HG03064 (cell line): ENCODE measurements at regions not wholly inside any gene's neighbourhood (a gene's known extent, or its start where the extent isn't known, plus 50 kb on each side); places are given as distances from the start of the nearest gene placed in this dataset.
A peak's percentile ranks its signal among the peaks of the same experiment; 100 is the strongest.

Experiments
- ATAC-seq: cut with Tn5 transposase; IDR thresholded peaks from one replicate; pipeline ENCODE4 v1.9.1; 2021; ENCODE audit warnings: low read depth; ENCODE audit not compliant: unreplicated experiment

DNA sequence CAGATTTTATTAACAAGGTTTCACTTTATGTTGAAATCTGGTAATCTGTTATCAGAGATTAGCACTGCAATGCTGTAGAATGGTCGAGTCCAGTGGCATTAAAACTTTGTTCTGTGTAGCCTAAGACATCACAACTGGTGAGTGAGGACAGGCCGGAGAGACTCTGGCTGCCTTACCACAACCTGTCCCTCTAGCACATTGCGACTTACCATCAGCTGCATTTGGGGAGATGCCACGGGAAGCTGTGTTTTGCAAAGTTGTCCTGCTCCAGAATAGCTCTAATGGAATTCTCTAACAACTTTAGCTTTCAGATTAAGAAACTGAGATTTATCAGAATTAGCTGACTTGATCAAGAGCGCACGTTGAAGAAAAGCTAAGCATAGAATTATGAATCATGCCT lies 493.3 kb downstream of the MAFB start:
- no peak for ATAC-seq

DNA sequence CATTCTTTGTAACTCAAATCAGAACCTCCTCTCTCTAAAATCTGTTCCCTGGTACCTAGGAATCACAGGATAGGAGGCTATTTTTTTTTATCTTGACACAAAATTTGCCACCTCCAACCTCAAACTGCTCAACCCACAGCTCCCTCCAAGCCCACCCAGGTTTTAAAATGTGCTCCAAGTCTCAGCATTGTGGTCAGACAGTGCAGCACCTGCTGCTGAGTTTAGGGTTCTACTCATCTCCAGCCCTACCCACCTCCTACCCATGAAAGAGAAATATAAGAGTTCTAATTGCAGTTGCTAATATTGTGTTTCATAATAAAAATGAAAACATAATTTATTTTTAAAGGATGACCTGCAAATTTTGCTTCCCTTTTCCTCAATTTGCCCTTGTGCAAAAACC lies 496.5 kb downstream of the MAFB start:
- no peak for ATAC-seq

DNA sequence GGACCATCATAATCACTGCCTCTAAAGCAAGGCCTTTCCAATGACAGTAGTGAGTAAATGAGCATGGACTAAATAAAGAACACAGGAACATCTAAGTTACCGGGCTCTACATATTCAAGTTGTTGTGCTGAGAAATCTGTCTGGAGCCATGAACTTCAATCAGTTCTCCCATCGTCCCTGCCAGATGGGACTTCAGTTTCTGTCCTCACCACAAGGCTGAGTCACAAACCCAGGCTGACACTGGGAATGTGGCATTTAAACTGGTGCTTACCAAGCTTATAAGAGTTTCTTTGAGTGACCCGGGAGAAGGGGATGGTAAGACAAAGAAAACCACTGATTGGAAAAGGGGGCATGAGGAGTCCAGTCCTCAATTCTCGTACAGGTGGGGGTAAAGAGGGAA lies 497.0 kb downstream of the MAFB start:
- no peak for ATAC-seq

DNA sequence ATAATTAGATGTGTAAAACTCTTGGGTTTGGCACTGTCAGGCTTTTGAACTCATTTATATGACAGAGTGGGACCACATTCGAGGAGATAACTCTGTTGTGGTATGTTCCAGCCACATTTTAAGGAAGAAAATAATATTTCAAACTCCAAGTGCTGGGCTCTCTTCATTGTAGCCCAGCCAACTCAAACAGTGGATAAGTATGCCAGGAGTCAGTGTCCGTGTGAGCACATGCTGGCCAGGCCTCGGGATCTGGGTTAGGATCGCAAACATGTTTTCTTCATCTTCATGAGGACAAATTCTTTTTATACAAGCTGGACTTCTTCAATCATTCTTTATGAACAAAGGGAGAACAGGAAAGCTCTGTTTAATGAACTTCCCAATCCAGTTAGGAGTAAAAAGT lies 497.5 kb downstream of the MAFB start:
- no peak for ATAC-seq

DNA sequence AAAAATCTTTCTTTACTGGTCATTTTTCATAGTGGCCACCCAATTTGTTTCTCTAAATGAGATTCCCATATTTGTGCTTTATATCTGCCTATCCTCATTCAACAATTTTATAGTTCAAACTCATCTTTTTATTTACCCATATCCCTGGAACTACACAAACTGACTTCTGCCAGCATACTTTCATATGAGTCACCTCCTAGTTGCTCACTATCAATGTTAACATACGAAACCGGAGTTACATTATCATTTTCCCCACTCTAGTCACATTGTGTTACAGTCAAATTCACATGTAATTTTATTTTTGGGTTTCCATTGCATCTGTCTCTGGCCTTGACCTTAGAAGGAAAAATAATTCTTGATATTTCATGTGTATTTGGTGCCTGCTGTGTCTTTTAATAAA lies 499.4 kb downstream of the MAFB start:
- ATAC-seq, result no peak

DNA sequence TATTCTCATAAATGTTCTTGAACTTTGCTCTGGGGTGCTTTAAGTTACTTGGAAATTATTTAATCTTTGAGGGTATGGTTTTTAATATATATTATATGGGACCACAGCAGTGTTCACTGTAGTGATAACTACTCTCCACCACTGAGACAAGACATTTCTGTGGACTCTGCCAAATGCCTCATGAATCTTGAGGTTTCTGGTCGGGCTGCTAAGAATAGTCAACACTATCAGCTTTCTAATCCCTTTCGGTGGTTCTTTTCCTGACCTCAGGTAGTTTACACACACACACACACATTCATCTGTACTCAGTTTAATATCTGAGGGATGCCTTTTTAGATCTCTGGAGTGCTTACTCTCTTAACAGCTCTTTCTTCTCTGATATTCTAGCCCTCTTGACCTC lies 500.7 kb downstream of the MAFB start:
- no peak for ATAC-seq

DNA sequence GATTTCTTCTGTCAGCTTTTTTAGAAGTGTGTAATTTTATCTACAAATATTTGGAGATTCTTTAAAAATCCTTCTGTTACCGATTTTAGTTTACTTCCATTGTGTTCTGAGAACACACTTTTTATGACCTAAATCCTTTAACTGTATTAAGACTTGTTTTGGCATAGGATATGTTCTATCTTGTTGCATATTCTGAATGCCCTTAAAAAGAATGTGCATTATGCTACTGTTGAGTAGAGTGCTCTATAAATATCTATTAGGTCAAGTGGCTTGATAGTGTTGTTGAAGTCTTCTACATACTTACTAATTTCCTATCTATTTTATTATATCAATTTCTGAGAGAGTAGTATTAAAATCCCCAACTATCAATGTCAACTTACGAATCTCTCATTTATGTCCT lies 502.2 kb downstream of the MAFB start:
- ATAC-seq, result no peak

DNA sequence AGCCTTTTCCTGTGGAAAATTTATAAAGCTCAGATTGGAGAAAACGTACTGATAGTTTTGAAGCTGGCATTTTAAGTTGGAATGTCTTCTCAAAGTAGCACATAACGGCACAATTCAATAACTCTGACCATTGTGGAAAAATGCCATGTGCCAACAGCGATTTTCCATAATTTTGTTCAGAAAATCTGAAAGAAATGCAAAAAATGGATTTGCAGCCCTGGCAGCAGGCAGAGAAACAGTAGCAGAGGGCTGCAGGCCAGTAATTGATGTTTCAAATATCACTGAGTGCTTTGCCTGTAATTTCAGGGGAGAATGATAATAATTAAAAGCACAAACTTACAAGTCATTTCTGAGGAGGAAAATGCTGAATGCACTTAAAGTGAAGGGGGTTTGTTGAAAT lies 507.4 kb downstream of the MAFB start:
- no peak for ATAC-seq

DNA sequence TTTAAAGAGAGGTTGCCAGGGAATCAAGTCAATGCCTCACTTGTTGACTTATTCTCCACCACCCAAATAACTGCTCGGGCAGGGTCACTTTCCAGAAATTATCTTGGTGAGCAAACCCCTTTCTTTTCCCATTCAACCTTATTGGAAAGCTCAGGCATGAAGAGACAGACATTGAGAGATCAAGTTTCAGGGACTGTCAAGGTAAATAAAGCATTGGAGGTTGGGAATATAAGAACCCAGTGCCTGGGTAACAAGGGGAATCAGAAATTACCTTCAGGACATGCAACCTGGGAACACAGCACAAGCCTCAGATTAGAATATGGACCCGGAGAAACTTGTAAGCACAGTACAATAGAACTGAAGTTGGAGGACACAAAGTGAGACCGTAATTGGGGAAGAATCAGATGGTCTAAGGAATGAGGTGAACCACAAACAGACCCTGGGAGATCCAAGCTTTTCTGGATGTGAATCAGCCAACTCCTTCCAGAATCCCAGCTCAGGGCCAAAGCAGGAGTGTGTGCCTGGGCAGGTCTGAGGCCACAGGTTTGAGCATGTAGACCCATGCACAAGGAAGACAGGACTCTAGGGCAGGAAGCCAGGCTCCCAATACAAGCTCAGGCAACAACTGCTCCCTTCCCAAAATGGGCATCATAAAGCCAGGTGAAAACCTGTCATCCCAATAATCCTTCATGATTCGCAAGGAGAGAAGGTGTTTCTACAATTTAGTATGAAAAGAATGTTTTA lies 512.8 kb downstream of the MAFB start:
- ATAC-seq, result no peak

DNA sequence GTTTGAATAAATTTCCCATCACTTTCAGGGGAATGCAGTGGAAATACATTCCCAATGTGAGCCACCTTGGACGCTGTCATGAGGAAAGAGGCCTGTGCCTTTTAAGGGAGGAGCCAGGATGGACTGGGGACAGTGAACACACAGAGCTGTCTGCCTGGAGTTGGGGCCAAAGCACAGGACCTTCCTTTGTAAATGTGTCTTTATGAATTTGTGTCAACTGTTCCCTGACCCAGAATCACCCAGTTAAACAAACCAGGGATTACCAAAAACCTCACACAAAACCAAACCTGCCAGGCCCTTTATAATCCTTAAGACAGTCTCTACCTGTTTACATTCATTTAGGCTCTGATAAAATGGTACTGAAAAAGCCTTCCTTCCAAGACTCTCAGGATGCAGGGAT lies 513.7 kb downstream of the MAFB start:
- no peak for ATAC-seq

DNA sequence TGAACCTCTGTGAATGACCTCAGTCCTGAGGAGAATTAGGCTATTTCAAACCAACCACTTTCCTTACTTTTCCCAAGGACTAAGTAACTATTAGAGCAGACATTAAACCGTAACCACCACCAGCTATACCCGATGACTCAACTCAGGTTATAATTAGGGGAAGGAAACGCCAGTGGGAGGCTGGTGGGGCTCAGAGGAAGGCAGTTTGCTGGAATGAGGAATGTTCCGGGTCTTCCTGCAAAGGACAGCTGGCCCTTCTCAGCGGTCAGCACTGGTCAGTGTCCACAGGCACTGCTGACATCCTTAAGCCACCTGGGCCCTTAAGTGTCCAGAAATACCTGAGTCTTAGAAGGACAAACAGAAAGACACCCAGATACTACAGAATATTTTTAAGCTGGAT lies 515.2 kb downstream of the MAFB start:
- no peak for ATAC-seq

DNA sequence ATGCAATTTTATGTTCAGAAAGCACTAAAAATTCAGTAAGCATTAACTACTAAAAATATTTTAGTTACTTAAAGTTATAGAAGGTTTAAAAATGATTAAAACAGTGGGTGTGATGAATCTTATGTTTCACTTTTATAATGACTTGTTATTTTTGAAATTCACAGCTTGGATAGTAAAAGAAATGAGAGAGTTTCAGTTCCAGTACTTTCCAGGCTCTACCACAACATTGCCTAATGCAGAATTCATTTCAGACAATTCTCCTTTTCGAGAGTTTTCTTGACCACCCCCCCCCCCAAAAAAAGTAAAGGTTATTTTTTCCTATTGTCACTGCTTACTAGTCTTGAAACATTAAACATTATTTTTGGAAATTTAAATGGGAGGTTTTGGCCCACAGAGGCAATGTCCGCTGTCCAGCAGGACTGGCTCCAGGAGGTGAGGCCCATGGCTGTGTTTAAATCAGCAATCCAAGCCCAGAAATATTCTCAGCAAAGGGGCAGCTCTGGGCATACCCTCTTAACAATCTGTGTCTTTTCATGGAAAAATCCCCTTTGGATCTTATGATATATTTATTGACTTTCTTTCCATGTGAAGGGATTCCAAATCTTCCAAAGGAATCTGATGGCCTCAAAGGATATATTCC lies 519.9 kb downstream of the MAFB start:
- no peak for ATAC-seq

DNA sequence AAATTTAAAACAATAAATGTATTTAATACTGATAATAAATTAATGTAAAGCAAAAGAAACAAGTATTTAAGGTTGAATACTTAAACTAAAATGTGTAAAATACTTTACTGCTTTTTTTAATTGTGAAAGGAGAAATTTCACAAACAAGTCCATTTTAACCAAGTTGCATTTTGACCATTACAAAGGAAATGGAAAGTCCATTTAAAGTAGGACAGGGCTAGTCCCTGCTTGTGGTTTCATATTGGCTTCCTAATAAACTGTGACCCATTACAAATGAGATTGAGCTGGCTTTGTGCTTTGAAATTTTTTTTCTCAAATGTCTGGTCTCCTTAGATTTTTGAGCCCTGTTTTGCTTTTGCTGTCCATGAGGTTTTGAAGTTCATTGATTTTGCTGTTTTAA lies 527.6 kb downstream of the MAFB start:
- ATAC-seq, result no peak

DNA sequence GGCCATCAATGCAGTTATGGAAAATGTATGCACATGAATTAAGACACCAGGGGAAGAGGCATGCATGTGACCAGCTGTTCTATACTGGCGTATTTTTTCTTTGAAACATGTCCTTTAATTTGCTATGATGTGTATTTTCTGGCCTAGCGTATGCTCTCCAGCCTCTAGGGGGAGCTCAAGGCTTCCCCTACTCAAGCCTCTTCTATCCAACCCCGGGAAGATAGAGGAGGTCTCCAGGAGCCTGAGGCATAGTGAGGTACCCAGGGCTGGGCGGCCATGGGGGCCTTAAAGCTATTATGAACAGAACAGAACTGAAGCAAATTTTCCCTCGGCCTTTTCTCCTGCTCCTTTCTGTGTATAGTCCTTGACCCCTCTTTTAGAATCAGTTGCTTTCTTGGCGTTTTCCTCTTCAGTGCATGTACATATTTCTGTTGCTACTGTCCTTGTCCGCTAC lies 528.9 kb downstream of the MAFB start:
- ATAC-seq, result no peak

DNA sequence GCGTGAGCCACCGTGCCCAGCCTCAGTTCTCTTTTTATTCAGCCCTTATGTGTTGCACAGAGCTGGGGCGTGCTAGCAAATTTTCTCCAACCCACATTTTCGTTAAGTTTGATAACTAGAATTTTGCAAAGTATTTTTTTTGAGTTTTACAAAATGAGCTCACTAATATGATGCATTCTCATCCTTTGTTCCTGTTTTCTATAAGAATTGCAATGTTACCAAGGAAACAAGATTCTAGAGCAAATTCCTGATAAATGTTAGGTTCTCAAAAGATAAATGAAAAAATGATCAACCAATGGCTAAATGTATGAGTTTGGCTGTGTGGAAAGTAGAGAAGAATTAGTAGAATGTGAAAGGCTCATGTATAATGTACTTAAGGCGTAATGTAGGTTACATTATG lies 529.8 kb downstream of the MAFB start:
- no peak for ATAC-seq

DNA sequence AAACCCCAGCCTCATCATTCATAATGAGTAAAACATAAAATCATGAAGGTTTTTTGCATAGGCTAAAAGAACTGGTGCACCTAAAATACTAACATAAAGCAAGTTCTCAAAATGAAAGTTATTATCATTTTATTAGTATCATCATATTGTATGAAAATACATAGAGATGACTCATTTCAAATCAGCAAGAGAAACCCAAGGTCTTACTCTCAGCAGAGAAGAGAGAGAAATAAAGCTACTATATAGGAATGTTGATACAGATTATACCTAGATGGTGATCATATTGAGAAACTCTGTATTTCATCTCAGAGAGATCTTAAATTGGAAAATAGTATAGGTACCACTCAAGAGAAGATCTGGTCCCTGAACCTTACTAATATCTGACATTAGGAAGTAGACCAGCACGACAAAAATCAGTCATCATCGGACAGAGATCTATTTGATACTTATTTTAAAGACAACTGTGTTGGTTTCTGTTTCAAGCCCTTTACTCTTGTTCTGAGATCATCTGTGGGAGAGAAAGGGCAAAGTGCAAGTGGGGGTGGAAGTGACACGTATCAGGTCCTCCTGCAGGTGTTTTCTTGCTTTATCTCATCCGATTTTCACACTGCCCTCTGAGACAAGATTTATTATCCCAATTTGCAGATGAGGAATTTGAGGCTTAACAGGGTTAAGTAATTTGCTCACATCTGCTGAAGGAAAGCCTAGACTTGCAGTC lies 532.3 kb downstream of the MAFB start:
- peak; percentile 82 for ATAC-seq

DNA sequence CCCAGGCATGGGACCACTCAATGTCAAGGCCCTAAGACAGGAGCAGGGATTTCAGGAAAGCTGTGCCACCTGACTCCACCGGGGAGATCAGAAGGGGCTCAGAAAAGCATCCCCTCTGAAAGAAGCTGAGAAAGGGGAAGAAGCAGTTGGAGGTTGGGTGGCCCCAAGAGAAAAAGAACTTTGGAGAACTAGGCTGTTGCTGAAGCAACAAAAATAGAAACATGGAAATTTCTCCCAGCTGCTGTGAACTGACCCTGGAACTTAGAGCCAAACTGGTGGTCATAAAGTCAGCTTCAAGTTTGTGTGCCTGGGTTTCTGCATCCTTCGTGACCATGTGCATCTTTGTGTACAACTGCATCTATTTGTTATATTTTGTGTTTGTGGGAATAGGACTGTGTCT lies 534.5 kb downstream of the MAFB start:
- no peak for ATAC-seq

DNA sequence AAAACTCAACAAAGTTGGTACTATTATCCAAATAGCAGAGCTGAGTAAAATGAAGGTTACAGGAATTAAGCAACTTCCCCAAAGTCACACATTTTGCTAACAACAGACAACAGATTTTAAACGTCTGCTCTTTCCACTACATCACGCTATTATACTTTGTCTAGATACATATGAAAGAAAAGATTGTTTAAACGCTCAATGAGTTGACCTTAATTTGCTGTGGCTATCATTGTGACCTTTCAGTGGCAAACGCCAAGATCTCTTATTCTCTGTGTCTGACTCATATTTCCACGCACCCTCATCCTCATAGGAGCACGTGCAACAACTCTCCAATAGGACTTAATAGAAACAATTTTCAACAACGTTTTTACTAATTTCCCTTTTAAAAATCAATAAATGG lies 540.1 kb downstream of the MAFB start:
- ATAC-seq, result no peak

DNA sequence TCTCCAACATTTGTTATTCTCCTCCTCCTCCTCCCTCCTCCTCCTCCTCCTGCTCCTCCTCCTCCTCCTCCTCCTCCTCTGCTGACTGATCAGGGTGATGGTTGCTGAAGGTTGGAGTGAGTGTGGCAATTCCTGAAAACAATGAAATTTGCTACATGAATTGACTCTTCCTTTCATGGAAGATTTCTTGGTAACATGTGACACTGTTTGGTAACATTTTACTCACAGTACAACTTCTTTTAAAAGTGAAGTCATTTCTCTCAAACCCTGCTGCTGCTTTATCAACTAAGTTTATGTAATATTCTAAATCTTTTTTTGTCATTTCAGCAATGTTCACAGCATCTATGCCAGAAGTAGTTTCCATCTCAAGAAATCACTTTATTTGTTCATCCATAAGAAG lies 543.0 kb downstream of the MAFB start:
- no peak for ATAC-seq

DNA sequence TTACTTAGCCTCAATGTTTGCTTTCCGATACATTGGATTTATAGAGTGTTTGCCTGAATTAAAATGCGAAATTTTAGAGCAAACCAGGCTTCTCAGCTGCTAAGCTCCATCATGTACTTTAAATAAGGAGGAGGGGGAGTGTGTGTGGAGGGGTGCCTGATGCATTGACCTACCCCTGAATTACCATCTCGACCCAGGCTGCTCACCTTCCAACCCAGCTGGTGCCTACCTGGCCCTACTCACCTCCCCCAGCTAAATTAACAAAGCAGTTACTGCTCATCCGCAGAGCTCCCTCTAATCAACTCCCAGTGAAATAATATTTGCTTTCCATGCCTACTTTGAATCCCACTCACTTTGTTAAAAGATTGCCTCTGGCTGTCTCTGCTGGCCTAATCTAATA lies 544.5 kb downstream of the MAFB start:
- no peak for ATAC-seq

DNA sequence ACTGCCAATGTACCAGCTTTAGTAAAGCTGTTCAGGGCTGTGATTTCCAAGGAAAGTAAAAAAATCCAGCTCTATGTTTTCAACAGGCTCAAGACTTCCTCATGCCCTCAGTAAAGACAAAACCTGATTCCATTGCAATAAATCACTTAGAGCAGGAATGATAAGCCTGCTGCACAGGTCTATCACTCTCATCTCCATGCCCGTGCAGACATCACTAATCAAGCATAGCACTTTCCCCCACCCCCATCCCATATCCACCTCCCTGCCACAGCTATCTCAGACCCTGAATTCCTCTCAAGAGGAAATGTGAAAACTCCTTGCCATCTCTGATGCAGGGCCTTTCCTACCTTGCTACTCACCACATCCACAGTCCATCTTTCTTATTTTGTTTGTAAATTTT lies 554.9 kb downstream of the MAFB start:
- ATAC-seq, result no peak

DNA sequence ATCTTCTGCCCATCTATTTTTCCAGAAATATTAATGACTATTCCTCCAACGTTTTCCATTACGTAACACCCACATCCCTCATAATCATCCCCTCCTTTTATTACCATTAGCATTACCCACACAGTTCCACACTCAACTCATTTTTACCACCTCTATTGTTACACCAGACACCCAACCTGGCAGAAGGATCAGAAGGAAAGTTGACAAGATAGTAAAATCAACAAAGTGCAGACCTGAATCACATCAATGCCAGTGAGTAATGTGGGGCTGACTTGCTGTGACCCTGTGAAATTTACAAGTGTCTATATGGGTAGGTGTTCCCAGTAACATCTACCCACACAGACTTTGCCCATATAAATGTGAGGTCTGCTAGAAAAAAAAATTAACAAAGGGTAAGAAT lies 568.2 kb downstream of the MAFB start:
- ATAC-seq, result no peak
